Central memory CD8-positive, alpha-beta T cell (primary cell): ENCODE measurements at regions not wholly inside any gene's neighbourhood (a gene's known extent, or its start where the extent isn't known, plus 50 kb on each side); places are given as distances from the start of the nearest gene placed in this dataset.

ENCODE experiments used
- ATAC-seq: fragments of 150-1000 bp; cut with Tn5 transposase; replicated peaks from 2 replicates; pipeline ENCODE4 v1.10.0; 2022; ENCODE audit warnings: mild to moderate bottlenecking, moderate FRiP score, moderate number of reproducible peaks; ENCODE audit not compliant: poor library complexity, severe bottlenecking; ENCODE audit errors: extremely low read depth
- DNase-seq, 2 donors: peaks; one replicate each; pipeline ENCODE4 v3.0.0; 2021; ENCODE audit warnings: low spot score in 2 of 2
- H3K27ac Mint-ChIP-seq: one replicate; pipeline ENCODE4 v1.8.0; 2022; ENCODE audit warnings: low read depth, mild to moderate bottlenecking, moderate library complexity, mixed read lengths
- H3K27me3 Mint-ChIP-seq: one replicate; pipeline ENCODE4 v1.8.0; 2022; ENCODE audit warnings: mixed read lengths
- H3K36me3 Mint-ChIP-seq: one replicate; pipeline ENCODE4 v1.8.0; 2022; ENCODE audit warnings: mild to moderate bottlenecking, moderate library complexity, mixed read lengths; ENCODE audit not compliant: insufficient read depth
- H3K4me1 Mint-ChIP-seq: one replicate; pipeline ENCODE4 v1.8.0; 2022; ENCODE audit warnings: mixed read lengths
- H3K4me3 Mint-ChIP-seq: one replicate; pipeline ENCODE4 v1.8.0; 2022; ENCODE audit warnings: mild to moderate bottlenecking, moderate library complexity, mixed read lengths
- H3K9me3 Mint-ChIP-seq: one replicate; pipeline ENCODE4 v1.8.0; 2022; ENCODE audit warnings: mixed read lengths

GRCh38 chr1:60762176-60762575 is 320.2 kb upstream of the NFIA start:
- Mint-ChIP-seq H3K27ac (no peak overlapping the region), H3K4me1 (no peaks in the 10 kb centered on the region), H3K27me3 (peaks cover 21% of the 10 kb centered on the region), H3K9me3 (no peaks in the 10 kb centered on the region), H3K36me3 (no peaks in the 10 kb centered on the region), H3K4me3 (no peak overlapping the region)
- ATAC-seq (no peak), DNase-seq (no peak)

GRCh38 chr1:60759291-60759690 is 323.1 kb upstream of the NFIA start:
- Mint-ChIP-seq H3K27me3 (peaks cover 12% of the 10 kb centered on the region), H3K9me3 (no peaks in the 10 kb centered on the region), H3K36me3 (no peaks in the 10 kb centered on the region), H3K27ac (no peak overlapping the region), H3K4me1 (no peaks in the 10 kb centered on the region), H3K4me3 (no peak overlapping the region)
- DNase-seq (no peak), ATAC-seq (no peak)

GRCh38 chr1:60757485-60757884 is 324.9 kb upstream of the NFIA start:
- DNase-seq = no peak
- H3K27ac Mint-ChIP-seq = no peak overlapping the region
- H3K36me3 Mint-ChIP-seq = no peaks in the 10 kb centered on the region
- H3K9me3 Mint-ChIP-seq = no peaks in the 10 kb centered on the region
- peaks cover 12% of the 10 kb centered on the region for H3K27me3 Mint-ChIP-seq
- no peak for ATAC-seq
- no peaks in the 10 kb centered on the region for H3K4me1 Mint-ChIP-seq
- H3K4me3 Mint-ChIP-seq = no peak overlapping the region

- DNase-seq (no peak), ATAC-seq (no peak)
- peaks cover 22% of the 10 kb centered on the region for H3K27me3 Mint-ChIP-seq
- no peaks in the 10 kb centered on the region for H3K9me3 Mint-ChIP-seq
- H3K4me3 Mint-ChIP-seq = no peak overlapping the region
- H3K36me3 Mint-ChIP-seq = no peaks in the 10 kb centered on the region
- no peaks in the 10 kb centered on the region for H3K4me1 Mint-ChIP-seq
- H3K27ac Mint-ChIP-seq = no peak overlapping the region
Observed at GRCh38 chr1:60753036-60753900, 329.1 kb upstream of the NFIA start.

- Mint-ChIP-seq H3K4me3 (no peak overlapping the region), H3K36me3 (no peaks in the 10 kb centered on the region), H3K27me3 (peaks cover 21% of the 10 kb centered on the region), H3K27ac (no peak overlapping the region), H3K4me1 (no peaks in the 10 kb centered on the region), H3K9me3 (no peaks in the 10 kb centered on the region)
- no peak for ATAC-seq
- no peak for DNase-seq
Observed at GRCh38 chr1:60751306-60751705, 331.1 kb upstream of the NFIA start.

GRCh38 chr1:60747353-60747752 is 335.0 kb upstream of the NFIA start:
- no peaks in the 10 kb centered on the region for H3K36me3 Mint-ChIP-seq
- no peak for DNase-seq
- H3K9me3 Mint-ChIP-seq = no peaks in the 10 kb centered on the region
- peaks cover 24% of the 10 kb centered on the region for H3K27me3 Mint-ChIP-seq
- no peak overlapping the region for H3K4me3 Mint-ChIP-seq
- no peak for ATAC-seq
- H3K27ac Mint-ChIP-seq = no peak overlapping the region
- no peaks in the 10 kb centered on the region for H3K4me1 Mint-ChIP-seq

- Mint-ChIP-seq H3K27me3 (peaks cover 29% of the 10 kb centered on the region), H3K9me3 (no peaks in the 10 kb centered on the region)
Observed at GRCh38 chr1:60746278-60746791, 336.0 kb upstream of the NFIA start.

GRCh38 chr1:60745484-60745883 is 336.9 kb upstream of the NFIA start:
- no peaks in the 10 kb centered on the region for H3K4me1 Mint-ChIP-seq
- ATAC-seq = no peak
- H3K9me3 Mint-ChIP-seq = no peaks in the 10 kb centered on the region
- H3K4me3 Mint-ChIP-seq = no peak overlapping the region
- DNase-seq = no peak
- peaks cover 20% of the 10 kb centered on the region for H3K27me3 Mint-ChIP-seq
- no peaks in the 10 kb centered on the region for H3K36me3 Mint-ChIP-seq
- no peak overlapping the region for H3K27ac Mint-ChIP-seq

More at GRCh38 chr1:60746278-60746791, 336.0 kb upstream of the NFIA start:
- Mint-ChIP-seq H3K4me1 (no peaks in the 10 kb centered on the region), H3K27ac (no peak overlapping the region), H3K36me3 (no peaks in the 10 kb centered on the region), H3K4me3 (no peak overlapping the region)
- no peak for ATAC-seq
- DNase-seq = no peak

GRCh38 chr1:60742339-60742738 is 340.0 kb upstream of the NFIA start:
- Mint-ChIP-seq H3K4me3 (no peak overlapping the region), H3K4me1 (no peaks in the 10 kb centered on the region), H3K27ac (no peak overlapping the region), H3K36me3 (no peaks in the 10 kb centered on the region), H3K27me3 (peaks cover 8% of the 10 kb centered on the region), H3K9me3 (no peaks in the 10 kb centered on the region)
- DNase-seq (no peak), ATAC-seq (no peak)

- H3K4me3 Mint-ChIP-seq = no peak overlapping the region
- no peaks in the 10 kb centered on the region for H3K36me3 Mint-ChIP-seq
- peaks cover 18% of the 10 kb centered on the region for H3K27me3 Mint-ChIP-seq
- DNase-seq (no peak), ATAC-seq (no peak)
- H3K27ac Mint-ChIP-seq = no peak overlapping the region
- no peaks in the 10 kb centered on the region for H3K9me3 Mint-ChIP-seq
- no peaks in the 10 kb centered on the region for H3K4me1 Mint-ChIP-seq
Observed at GRCh38 chr1:60740154-60740553, 342.2 kb upstream of the NFIA start.

- no peak for DNase-seq
- H3K27ac Mint-ChIP-seq = no peak overlapping the region
- H3K9me3 Mint-ChIP-seq = no peaks in the 10 kb centered on the region
- H3K4me1 Mint-ChIP-seq = no peaks in the 10 kb centered on the region
- no peak for ATAC-seq
- no peak overlapping the region for H3K4me3 Mint-ChIP-seq
- peaks cover 19% of the 10 kb centered on the region for H3K27me3 Mint-ChIP-seq
- no peaks in the 10 kb centered on the region for H3K36me3 Mint-ChIP-seq
Observed at GRCh38 chr1:60739729-60740128, 342.6 kb upstream of the NFIA start.

- H3K4me3 Mint-ChIP-seq = no peak overlapping the region
- H3K27me3 Mint-ChIP-seq = peaks cover 24% of the 10 kb centered on the region
- no peaks in the 10 kb centered on the region for H3K36me3 Mint-ChIP-seq
- no peak for ATAC-seq
- no peaks in the 10 kb centered on the region for H3K4me1 Mint-ChIP-seq
- H3K27ac Mint-ChIP-seq = no peak overlapping the region
- DNase-seq = no peak
- no peaks in the 10 kb centered on the region for H3K9me3 Mint-ChIP-seq
Observed at GRCh38 chr1:60732977-60733401, 349.4 kb upstream of the NFIA start.

- ATAC-seq = no peak
Observed at GRCh38 chr1:60731321-60731720, 351.0 kb upstream of the NFIA start.

More at GRCh38 chr1:60731321-60731720, 351.0 kb upstream of the NFIA start:
- peaks cover 24% of the 10 kb centered on the region for H3K27me3 Mint-ChIP-seq
- H3K36me3 Mint-ChIP-seq = no peaks in the 10 kb centered on the region
- no peak for DNase-seq
- no peak overlapping the region for H3K4me3 Mint-ChIP-seq
- no peak overlapping the region for H3K27ac Mint-ChIP-seq
- no peaks in the 10 kb centered on the region for H3K9me3 Mint-ChIP-seq
- H3K4me1 Mint-ChIP-seq = no peaks in the 10 kb centered on the region
